Frontal cortex (tissue), 3 donors: ENCODE measurements at regions not wholly inside any gene's neighbourhood (a gene's known extent, or its start where the extent isn't known, plus 50 kb on each side); places are given as distances from the start of the nearest gene placed in this dataset.

Experiments used
- DNase-seq, 2 donors: peaks; one replicate each; pipeline ENCODE4 v3.0.0; 2012; ENCODE audit warnings: low spot score in 2 of 2
- FAIRE-seq: peaks from 2 replicates; lab custom pipeline; 2012; peaks lifted over from hg19 to GRCh38; lab: Jason Lieb, UNC
- donor health status: control.
- donor health status: control.
- donor health status: control.

DNA sequence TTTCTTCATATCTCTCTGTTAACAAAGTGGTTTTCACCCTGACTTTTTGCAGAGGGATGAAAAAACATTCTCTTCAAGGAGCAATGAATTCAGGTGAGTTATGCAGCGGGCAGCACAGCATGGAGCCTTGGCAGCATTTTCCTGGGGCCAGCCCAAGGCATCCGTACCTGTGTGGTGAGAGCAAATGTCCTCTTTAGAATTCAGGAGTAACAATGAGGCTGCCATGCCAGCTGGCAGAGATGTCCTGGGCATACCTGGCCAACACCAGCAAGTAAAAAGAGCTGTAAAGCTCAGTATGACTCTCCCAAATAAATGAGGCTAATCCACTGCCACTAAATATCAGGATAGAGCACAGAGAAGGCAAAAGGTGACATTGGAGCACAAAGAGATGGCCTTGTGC lies 277.6 kb upstream of the TRPC7 start:
- FAIRE-seq (no peak), DNase-seq (no peak)

DNA sequence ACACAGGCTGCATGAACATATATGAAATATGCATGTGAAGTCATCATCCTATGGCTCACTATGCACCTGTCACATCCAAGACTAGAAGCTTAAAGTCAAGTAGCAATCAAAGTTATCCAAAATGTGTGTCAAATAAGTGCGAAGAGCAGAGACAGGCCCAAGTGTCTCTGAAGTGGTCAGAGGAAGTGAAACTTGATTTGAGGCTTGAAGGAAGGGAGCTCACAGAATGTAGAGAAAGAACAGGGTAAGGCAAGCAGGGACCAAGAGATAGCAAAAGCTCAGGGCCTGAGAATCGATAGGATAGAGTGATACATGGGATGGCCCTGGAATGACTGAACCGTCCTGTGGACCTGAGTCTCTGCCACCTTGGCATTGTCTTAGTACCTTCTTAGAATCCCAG lies 274.3 kb upstream of the TRPC7 start:
- DNase-seq (no peak), FAIRE-seq (no peak)

DNA sequence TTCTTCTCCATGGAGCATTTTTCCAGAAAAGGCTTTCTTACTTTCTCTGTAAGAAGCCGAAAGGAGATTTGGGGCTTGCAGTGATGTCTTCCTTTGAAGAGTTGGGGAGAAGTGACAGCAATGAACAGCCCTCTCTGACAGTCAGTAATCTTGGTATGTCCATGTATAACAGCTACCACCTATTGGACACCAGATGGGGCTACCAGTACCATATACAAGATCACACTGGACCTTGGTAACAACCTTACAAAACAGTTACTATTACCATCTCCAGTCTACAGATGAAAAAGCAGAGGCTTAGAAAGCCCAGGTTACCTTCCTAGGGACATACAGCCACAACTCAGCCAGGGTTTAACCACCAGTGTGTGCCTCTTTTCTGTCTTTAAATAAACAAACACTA lies 272.7 kb upstream of the TRPC7 start:
- no peak for FAIRE-seq

DNA sequence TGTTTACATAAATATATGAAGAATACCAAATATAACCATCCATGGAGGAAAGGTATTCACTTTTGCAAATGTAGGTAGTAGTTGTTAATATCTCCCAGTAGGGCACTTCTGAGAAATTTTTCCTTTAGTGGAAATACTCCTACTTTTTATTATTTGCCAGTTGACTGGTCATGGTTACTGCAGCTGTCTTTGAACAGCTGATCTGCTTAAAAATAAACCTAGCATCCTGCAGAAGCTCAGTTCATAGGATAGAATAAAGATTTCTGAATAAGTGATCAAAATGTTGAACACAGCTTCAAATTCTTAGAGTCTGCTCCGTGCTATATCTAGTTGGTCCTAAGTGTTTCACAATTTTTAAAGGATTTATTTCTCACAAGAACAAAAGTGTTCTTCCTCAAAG lies 270.7 kb upstream of the TRPC7 start:
- no peak for DNase-seq
- no peak for FAIRE-seq

More for the DNA sequence above, 272.7 kb upstream of the TRPC7 start:
- no peak for DNase-seq

DNA sequence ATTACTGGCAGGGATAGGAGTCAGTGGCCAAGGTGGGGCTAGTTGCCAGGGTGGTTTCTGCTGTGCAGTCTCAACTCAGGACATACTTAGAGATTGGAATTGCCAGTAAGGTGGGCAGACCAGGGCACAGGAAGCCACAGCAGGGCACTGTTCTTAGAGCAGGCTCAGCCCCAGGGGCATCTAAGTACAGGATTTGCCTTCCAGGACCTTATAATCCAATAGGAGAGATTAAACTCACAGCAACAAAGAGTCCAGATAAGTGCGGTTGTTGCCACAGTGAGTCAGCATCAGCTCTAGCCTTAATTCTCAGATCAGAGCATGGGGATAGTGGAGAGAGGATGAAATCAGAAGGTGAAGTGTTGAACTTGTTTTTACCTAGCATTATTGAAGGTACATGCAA lies 265.8 kb upstream of the TRPC7 start:
- DNase-seq: no peak
- FAIRE-seq: no peak

DNA sequence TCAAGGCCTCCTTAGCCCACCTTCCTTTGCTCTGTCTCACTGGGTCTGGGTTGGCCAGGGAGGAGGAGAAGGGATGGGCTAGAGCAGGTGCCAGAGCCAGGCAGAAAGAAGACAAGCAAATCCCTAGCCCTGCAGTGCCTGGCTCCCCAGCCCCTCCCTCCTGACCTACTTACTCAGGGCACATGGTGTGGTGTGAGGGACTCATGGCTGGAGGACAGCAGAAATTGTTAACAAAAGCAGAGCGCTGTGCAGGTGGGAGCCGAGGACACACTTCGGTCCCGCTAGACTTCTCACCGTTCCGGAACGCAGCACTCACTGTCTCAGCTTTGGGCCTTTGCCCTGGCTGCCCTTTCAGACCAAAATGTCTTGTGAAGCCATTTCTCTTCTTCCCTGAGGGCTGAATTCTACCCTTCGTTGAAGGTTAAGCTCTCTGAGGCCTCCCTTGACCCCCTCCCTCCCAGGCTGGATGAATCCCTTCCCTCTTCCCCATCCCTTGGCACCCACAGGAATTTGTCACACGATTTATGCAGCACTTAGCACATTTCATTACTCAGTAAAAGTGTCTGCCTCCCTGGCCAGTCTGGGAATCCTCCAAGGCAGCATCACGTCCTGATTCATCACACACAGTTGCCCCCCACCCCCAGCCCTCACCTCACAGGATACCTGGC lies 263.9 kb upstream of the TRPC7 start:
- no peak for FAIRE-seq
- DNase-seq: no peak

DNA sequence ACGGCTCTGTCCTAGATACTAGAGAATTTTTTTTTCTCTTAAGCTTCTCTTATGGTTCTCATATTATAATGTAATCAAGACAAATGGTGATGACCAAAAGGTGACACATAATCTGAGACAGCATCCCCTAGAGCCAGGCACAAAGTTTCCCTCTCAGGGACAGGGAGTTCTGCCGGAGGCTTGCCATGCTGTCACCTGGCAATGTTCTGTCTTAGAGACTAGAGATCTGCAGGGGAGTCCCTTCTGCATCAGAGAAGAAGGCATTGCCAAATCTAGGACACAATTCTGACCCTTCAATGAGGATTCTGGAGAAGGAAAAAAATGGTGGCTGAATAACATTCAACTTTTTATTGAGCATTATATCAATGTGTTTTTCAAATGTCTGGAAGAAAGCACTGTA lies 261.2 kb upstream of the TRPC7 start:
- FAIRE-seq (no peak), DNase-seq (no peak)

DNA sequence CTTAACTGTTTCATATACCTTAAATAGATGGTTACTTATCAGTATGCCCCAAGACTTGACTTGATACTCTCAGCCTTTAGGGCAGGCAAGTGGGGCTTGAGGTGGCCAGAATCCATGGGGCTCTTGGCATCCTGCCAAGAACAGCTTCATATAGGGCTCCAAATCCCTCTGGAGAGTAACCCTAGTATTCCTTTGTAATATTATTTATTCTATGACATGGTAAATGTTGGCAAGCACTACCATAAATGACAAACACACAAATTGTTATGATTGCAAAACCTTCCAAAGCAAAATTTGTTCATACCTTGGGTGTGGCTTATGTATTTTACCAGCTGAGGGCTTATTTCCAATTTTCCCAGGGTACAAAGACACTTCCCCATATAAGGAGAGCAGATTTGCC lies 257.4 kb upstream of the TRPC7 start:
- DNase-seq: no peak
- no peak for FAIRE-seq

DNA sequence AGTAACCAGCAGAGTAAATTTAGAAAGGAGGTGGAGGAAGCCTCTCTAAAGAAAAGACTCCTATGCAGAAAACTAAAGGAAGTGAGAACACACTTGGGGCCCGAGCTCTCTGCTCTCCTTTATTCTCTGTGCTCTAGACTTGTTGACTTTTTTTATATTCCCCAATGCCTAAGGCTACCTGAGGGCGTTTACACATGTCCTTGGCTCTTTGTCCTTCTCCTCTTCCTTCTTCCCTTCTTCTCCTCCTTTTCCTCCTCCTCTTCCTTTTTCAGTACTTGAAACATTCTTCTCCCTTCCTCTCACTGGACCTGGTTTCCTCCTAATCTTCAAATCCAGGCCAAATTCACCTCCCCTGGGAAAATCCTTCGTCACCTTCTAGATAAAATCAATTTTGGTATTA lies 256.4 kb upstream of the TRPC7 start:
- no peak for FAIRE-seq

DNA sequence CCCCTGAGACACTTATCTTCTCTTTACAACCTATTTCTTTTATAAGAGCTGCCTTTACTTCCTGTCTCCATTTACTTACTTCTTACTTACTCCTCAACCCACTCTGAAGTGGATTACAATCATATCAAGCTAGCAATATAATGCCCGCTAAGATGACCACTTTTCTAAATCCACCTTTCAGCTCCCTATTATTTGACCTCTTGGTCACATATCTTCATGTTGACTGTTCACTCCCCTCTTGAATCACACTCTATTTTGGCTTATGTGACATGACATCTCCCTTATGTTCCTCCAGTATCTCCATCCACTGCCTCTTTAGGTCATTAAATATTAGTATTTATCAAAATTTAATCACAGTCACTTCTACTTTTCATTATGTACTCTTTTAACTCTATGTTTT lies 255.3 kb upstream of the TRPC7 start:
- no peak for FAIRE-seq
- DNase-seq: no peak

More for the DNA sequence above, 256.4 kb upstream of the TRPC7 start:
- no peak for DNase-seq

DNA sequence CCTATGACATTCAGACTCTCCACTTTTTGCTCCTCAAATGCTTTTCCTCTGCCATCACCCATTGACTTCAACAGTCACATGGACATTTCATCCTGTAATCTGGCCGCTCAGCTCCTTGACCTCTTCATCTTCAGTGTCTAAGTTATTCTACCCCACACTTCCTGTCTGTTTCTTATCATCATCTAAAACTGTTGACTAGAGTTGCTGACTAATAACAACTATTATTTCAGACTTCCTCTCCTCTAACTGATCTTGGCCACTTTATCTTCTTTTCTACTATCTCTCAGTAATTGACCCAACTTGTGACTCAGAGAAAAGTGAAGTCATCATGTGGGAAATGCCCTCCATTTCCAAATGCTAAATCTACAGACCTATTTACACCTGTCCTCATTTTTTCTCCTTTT lies 254.7 kb upstream of the TRPC7 start:
- DNase-seq (no peak), FAIRE-seq (no peak)

DNA sequence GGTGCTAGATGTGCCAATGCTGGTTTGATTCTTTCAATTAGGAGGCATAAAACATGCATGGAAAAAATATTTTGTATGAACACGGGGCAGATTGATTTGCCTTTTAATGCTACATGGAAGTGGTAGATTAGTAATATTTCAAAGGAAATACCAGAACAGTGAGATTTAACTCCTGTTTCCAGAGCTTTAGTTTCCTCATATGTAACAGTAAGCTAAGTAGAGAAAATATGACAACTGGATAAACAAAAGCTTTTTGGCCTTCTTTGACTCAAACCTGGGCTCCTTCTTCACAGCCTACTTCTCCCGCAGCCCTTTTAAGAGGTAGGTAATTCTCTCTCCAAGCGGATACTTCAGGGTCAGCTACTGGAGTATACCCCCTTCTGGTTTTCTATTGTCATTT lies 254.2 kb upstream of the TRPC7 start:
- FAIRE-seq (no peak), DNase-seq (no peak)

DNA sequence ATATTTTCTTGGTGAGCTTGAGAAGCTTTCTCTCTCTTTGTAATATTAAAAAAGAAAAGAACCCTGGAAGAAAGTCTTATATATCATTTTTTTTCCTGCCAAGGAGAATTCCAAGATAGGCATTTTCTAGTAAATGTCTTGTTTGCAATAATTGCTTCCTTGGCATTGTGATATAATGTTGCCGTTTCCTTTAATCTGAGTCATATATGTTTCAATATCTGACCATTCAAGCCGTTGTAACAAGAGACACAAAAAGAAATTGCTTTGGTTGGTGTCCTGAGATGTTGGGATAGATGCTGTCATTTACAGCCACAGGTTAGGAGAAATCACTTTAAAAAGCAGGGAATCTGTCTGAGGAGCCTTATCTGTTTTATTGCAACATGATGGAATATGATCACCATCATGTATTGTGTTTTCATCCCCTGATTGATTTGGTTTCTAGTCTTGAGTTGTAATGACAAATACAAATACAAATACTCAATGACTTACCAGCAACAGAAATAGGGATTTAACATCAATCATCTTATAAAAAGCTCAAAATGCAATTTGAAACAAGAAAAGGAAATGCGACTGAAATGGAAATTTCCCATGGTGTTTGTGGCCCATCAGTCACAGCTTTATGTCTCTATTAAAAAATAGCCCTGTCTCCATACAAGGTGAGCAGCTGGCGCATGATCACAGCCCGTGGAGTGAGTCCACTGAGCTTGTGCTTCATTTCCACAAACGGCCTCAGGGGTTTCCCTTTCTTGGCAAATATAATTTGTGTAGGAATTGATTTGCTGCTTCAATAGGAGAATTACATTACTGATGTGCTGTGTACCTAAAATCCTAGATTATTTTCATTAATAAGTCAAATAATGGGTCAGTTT lies 250.1 kb upstream of the TRPC7 start:
- DNase-seq (no peak), FAIRE-seq (no peak)

DNA sequence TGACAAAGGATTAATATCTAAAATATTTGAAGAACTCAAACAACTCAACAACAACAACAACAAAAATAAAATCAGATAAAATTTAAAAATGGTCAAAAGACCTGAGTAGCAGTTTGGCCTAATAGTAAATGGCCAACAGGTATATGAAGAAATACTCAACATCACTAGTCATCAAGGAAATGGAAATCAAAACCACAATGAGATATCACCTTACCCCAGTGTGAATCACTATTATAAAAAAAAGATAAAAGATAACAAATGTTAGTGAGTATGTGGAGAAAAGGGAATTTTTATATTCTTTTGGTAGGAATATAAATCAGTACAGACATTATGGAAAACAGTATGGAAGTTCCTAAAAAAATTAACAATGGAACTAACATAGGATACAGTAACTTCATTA lies 247.9 kb upstream of the TRPC7 start:
- no peak for FAIRE-seq
- no peak for DNase-seq

DNA sequence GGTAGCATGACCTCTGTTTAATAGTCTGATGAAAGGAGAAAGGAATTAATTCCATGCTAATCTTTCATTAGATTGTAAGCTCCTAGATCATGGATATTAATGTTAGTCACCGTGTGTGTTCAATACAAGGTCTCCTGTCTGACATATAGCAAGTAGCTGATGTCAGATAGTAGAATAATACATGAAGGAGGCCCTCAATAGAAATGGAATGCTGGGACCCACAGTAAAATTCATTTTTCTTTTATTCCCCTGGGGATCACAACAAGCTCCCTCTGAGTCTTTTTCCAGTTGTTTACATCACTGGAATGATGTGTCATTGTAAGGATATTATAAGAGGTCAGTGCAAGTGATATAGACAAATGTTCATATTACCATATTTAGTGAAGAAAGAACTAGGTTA lies 240.3 kb upstream of the TRPC7 start:
- no peak for FAIRE-seq
- no peak for DNase-seq

DNA sequence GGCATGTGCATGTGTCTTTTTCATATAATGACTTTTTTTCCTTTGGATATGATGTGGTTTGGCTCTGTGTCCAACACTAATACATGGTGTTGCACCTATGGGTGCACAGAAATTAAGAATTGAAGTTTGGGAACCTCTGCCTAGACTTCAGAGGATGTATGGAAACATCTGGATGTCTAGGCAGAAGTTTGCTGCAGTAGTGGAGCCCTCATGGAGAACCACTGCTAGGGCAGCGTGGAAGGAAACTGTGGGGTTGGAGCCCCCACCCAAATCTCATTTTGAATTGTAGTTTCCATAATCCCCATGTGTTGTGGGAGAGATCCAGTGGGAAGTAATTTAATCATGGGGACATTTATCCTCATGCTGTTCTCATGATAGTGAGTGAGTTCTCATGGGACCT lies 235.0 kb upstream of the TRPC7 start:
- DNase-seq (no peak), FAIRE-seq (no peak)

DNA sequence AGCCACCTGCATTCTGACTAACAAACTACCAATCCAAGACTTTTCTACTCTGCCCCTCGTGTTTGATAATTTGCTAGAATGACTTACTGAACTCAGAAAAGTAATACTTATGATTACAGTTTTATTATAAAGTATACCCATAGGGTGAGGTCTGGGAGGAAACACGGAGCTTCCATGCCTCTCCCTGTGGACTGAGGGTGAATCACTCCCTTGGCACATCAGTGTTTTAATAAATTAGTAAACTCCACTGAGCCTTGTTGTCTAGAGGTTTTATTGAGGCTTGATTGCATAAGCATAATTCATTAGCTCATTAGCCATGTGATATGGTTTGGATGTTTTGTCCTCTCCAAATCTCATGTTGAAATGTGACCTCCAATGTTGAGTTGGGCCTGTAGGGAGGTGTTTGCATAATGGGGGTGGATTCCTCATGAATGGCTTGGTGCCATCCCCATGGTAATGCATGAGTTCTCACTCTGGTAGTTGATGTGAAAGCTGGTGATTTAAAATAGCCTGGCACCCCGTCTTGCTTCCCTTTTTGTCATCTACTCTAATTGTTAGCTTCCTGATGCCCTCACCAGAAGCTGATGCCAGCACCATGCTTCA lies 233.6 kb upstream of the TRPC7 start:
- FAIRE-seq (no peak), DNase-seq (no peak)

DNA sequence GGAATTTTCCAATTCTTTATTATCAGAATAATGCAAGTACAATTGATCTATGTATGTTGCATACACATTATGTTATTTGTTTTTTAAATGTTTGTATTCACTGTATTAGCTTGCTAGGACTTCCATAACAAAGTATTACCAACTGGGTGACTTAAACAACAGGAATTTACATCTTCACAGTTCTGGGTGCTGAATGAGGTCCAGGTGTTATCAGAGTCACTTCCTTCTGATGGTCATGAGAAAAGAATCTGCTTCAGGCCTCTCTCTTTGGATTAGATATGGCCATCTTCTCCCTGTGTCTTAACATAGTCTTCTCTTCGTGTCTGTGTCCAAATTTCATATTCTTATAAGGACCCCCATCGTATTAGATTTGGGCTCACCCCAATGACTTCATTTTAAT lies 229.1 kb upstream of the TRPC7 start:
- FAIRE-seq (no peak), DNase-seq (no peak)

DNA sequence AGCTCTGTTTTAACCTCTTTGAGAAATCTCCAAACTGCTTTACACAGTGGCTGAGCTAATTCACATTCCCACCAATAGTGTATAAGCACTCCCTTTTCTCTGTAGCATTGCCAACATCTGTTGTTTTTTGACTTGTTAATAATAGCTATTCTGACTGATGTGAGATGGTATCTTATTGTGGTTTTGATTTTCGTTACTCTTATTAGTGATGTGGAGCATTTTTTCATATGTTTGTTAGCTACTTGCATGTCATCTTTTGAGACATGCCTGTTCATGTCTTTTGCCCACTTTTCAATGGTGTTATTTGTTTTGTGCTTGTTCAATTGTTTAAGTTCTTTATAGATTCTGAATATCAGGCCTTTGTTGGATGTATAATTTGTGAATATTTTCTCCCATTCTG lies 225.2 kb upstream of the TRPC7 start:
- no peak for DNase-seq
- FAIRE-seq: no peak

DNA sequence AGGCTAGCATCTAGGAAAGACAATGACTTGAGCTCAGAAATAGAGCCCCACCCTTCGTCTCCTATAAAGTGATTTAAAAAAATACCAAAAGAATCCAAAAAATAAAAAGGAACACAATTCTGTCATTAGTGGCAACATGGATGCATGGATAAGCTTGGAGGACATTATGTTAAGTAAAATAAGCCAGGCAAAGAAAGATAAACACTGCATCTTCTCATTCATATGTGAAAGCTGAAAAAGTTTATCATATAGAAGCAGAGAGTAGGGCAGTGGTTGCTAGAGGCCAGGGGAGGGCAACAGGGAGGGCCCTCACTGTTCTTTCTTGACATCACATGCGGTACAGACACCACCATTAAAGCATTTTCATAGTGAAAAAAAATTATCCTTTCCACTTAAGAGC lies 220.9 kb upstream of the TRPC7 start:
- FAIRE-seq: no peak

DNA sequence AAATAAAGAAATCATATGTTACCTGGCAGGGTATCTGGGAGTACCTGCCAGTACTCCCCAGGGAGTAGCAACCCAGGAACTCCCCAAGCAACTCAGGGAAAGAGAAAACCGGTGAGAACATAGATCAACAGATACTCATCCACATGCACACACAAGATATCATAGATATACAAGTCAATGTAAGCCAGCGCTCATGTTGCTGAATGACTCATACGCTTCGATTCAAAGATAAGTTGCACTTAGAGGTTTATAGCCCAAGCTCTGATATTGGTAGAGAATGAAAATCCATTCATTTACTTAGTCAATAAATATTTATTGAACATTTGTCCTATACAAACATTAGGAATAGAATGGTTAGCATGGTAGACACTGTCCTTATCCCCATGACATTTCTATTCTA lies 219.1 kb upstream of the TRPC7 start:
- FAIRE-seq: no peak
- DNase-seq: no peak

More for the DNA sequence above, 220.9 kb upstream of the TRPC7 start:
- no peak for DNase-seq
